Osteoblast (primary cell): ENCODE measurements at regions not wholly inside any gene's neighbourhood (a gene's known extent, or its start where the extent isn't known, plus 50 kb on each side); places are given as distances from the start of the nearest gene placed in this dataset.
"Not testable (repeated sequence)": the region's sequence is repeated elsewhere in the genome, so short reads cannot be mapped to it uniquely, and the experiment has no call there.

ENCODE experiments used
- DNase-seq: peaks from one replicate; pipeline ENCODE4 v3.0.0; 2011; ENCODE audit warnings: low spot score, mixed read lengths; ENCODE audit not compliant: insufficient read length; ENCODE audit errors: missing footprints
- H2AFZ ChIP-seq: 2 replicates; pipeline ENCODE4 v1.6.0; 2011; ENCODE audit warnings: mild to moderate bottlenecking, low read length
- H3K27ac ChIP-seq: 2 replicates; pipeline ENCODE4 v1.5.1; 2011; ENCODE audit warnings: mild to moderate bottlenecking, low read depth, low read length, moderate library complexity
- H3K27me3 ChIP-seq: 2 replicates; pipeline ENCODE4 v1.6.0; 2012; ENCODE audit warnings: mild to moderate bottlenecking, control low read depth, inconsistent platforms, low read length, moderate library complexity; ENCODE audit not compliant: insufficient read depth
- H3K36me3 ChIP-seq: 2 replicates; pipeline ENCODE4 v1.5.1; 2011; ENCODE audit warnings: mild to moderate bottlenecking, low read length, control low read depth, moderate library complexity; ENCODE audit not compliant: insufficient read depth
- H3K4me1 ChIP-seq: 2 replicates; pipeline ENCODE4 v1.5.1; 2011; ENCODE audit warnings: mild to moderate bottlenecking, low read length, control low read depth, moderate library complexity; ENCODE audit not compliant: insufficient read depth
- H3K4me2 ChIP-seq: 2 replicates; pipeline ENCODE4 v1.6.0; 2011; ENCODE audit warnings: mild to moderate bottlenecking, low read length; ENCODE audit not compliant: insufficient read depth
- H3K4me3 ChIP-seq: fragments of 200-600 bp; sonication (generic); 3 replicates; pipeline ENCODE4 v1.5.1; 2012; ENCODE audit warnings: mild to moderate bottlenecking, low read length, inconsistent platforms; ENCODE audit not compliant: insufficient read depth
- H3K79me2 ChIP-seq: 2 replicates; pipeline ENCODE4 v1.6.0; 2012; ENCODE audit warnings: mild to moderate bottlenecking, low read length, control low read depth, inconsistent platforms; ENCODE audit not compliant: insufficient read depth
- H3K9me3 ChIP-seq: 2 replicates; pipeline ENCODE4 v1.5.1; 2011; ENCODE audit warnings: low read depth, low read length, control low read depth
- H4K20me1 ChIP-seq: 2 replicates; pipeline ENCODE4 v1.6.0; 2012; ENCODE audit warnings: mild to moderate bottlenecking, low read length, control low read depth; ENCODE audit not compliant: insufficient read depth
- TF ChIP-seq, protein P1 (sequence below): IDR thresholded peaks from 2 replicates; pipeline ENCODE4 v1.5.1; 2011; ENCODE audit warnings: mild to moderate bottlenecking, low read depth, low read length, moderate library complexity; ENCODE audit errors: extremely low read depth

DNA sequence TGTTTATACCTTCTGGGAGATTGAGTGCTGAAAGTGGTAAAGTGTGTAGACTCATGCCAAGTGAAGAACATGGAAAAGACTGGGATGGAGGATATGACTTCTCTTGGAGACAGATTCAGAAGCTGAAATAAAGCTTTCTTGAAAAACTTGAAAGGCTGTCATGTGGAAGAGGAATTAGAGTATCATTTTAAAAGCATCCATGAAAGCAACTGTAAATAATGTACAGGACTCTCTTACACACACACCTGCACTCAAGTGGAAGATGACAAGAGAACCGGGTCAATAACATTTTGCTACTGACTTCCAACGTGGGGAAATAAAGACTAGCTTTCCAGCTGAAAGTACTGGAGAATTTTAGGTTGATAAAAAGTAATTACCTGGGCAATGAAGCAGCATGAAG lies 658.2 kb downstream of the TDRD15 start:
- DNase-seq: no peak
- no peaks in the 10 kb centered on the region for H3K4me1 ChIP-seq
- no peak overlapping the region for H3K4me3 ChIP-seq
- no peak overlapping the region for H2AFZ ChIP-seq
- no peaks in the 10 kb centered on the region for H3K36me3 ChIP-seq
- H4K20me1 ChIP-seq: no peaks in the 10 kb centered on the region
- H3K27me3 ChIP-seq: no peaks in the 10 kb centered on the region
- peaks cover 2% of the 10 kb centered on the region for H3K9me3 ChIP-seq
- TF ChIP-seq, protein P1, sequence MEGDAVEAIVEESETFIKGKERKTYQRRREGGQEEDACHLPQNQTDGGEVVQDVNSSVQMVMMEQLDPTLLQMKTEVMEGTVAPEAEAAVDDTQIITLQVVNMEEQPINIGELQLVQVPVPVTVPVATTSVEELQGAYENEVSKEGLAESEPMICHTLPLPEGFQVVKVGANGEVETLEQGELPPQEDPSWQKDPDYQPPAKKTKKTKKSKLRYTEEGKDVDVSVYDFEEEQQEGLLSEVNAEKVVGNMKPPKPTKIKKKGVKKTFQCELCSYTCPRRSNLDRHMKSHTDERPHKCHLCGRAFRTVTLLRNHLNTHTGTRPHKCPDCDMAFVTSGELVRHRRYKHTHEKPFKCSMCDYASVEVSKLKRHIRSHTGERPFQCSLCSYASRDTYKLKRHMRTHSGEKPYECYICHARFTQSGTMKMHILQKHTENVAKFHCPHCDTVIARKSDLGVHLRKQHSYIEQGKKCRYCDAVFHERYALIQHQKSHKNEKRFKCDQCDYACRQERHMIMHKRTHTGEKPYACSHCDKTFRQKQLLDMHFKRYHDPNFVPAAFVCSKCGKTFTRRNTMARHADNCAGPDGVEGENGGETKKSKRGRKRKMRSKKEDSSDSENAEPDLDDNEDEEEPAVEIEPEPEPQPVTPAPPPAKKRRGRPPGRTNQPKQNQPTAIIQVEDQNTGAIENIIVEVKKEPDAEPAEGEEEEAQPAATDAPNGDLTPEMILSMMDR: no peak
- H3K27ac ChIP-seq: no peak overlapping the region
- H3K79me2 ChIP-seq: no peaks in the 10 kb centered on the region
- no peak overlapping the region for H3K4me2 ChIP-seq

DNA sequence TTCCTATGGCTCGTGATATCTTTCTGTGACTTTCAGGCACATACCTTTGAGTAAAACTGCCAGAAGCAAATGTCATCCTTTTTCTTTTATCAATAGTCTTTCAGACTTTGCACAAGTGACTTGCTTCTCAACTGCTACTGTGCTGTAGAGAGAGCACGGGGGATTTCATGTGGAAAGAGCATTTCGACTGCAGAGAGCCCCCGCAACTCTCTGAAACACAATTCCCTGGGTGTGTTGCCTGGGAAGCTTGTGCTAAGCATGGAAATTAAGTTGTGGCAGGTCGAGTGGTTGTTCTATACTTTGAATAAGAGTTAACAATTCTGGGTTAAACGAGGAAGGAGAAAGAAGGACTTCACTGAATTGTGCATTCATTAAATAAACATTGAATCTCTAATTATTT lies 659.1 kb downstream of the TDRD15 start:
- Histone ChIP-seq H4K20me1 (no peaks in the 10 kb centered on the region), H3K4me1 (no peaks in the 10 kb centered on the region), H3K4me3 (no peak overlapping the region), H3K4me2 (no peak overlapping the region), H3K27me3 (no peaks in the 10 kb centered on the region), H3K36me3 (no peaks in the 10 kb centered on the region), H3K27ac (no peak overlapping the region), H3K79me2 (no peaks in the 10 kb centered on the region), H3K9me3 (peaks cover 2% of the 10 kb centered on the region), H2AFZ (no peak overlapping the region)
- TF ChIP-seq, protein P1: no peak
- DNase-seq: no peak

DNA sequence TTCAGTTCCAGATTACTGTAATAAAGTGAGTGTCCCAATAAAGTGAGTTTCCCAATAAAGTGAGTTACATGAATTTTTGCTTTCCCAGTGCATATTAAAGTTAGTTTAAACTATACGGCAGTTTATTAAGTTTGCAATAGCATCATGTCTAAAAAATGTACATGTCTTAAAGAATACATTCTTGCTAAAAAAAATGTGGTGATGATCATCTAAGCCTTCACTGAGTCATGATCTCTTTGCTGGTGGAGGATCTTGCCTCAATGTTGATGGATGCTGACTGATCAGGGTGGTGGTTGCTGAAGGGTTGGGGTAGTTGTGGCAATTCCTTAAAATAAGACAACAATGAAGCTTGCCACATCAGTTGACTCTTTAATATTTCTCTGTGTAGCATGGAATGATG lies 664.2 kb downstream of the TDRD15 start:
- Histone ChIP-seq H2AFZ (no peak overlapping the region), H3K36me3 (no peaks in the 10 kb centered on the region), H3K79me2 (no peaks in the 10 kb centered on the region), H3K9me3 (no peaks in the 10 kb centered on the region), H3K27ac (no peak overlapping the region), H3K4me3 (no peak overlapping the region), H3K27me3 (no peaks in the 10 kb centered on the region), H4K20me1 (no peaks in the 10 kb centered on the region), H3K4me2 (no peak overlapping the region), H3K4me1 (no peaks in the 10 kb centered on the region)
- TF ChIP-seq, protein P1: no peak
- DNase-seq: no peak

DNA sequence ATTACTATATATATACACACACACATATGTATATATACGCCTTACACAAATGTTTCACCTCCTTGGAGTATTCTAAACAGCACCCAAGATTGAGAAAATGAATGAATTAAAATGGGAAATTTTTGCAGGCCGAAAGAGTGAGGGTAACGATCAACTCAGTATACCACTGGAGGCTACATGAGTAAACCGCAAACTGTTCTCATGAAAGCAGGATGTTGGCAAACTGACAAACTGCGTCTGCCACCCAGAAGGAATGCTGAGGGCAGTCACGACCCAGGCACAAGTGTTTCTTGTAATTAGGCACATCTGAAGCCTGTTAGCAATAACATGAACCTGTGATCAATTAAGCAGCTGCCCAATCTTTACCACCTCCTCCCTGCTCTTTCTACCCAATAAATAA lies 666.5 kb downstream of the TDRD15 start:
- DNase-seq, H3K4me3 ChIP-seq, H2AFZ ChIP-seq, H3K79me2 ChIP-seq, H3K4me2 ChIP-seq, H3K27ac ChIP-seq, H4K20me1 ChIP-seq, H3K36me3 ChIP-seq, H3K27me3 ChIP-seq, H3K4me1 ChIP-seq, H3K9me3 ChIP-seq: not testable (repeated sequence)

DNA sequence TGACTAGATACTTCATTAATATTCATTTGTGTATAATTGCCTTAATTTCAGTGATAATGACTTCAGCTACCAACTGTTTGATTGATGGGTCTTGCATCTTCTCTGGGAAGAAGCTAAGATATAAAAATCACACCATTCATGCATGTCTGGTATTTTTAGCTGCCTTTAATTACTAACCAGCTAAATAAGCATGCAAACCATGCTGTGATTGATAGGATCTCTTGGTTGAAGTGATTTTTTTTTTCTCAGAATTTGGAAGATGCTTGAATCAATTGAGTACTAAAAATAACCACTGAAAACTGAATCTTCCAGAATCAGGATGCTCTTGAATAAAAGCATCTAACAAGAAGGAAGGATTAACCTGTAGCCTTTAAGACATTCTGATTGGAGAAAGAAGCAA lies 668.8 kb downstream of the TDRD15 start:
- Histone ChIP-seq H3K36me3 (no peaks in the 10 kb centered on the region), H3K4me2 (no peak overlapping the region), H3K79me2 (no peaks in the 10 kb centered on the region), H3K4me1 (no peaks in the 10 kb centered on the region), H4K20me1 (no peaks in the 10 kb centered on the region), H3K4me3 (no peak overlapping the region), H3K9me3 (no peaks in the 10 kb centered on the region), H3K27me3 (no peaks in the 10 kb centered on the region), H2AFZ (no peak overlapping the region), H3K27ac (no peak overlapping the region)
- no peak for DNase-seq
- TF ChIP-seq, protein P1: no peak
